SU-DHL-6 (cell line): ENCODE measurements at regions not wholly inside any gene's neighbourhood (a gene's known extent, or its start where the extent isn't known, plus 50 kb on each side); places are given as distances from the start of the nearest gene placed in this dataset.

Experiments used
- EZH2phosphoT487 ChIP-seq: fragments of 200-600 bp; sonication (generic), shearing (Covaris generic); conservative IDR thresholded peaks from 2 replicates; pipeline ENCODE4 v1.6.1; 2018; ENCODE audit warnings: mild to moderate bottlenecking, antibody characterized with exemption, low read length, moderate library complexity, mixed read lengths
- TF ChIP-seq, protein P1 (sequence below): fragments of 200-600 bp; sonication (generic); IDR thresholded peaks from one replicate; pipeline ENCODE4 v1.5.1; 2017; ENCODE audit warnings: antibody characterized with exemption, mild to moderate bottlenecking, low read length, moderate library complexity; ENCODE audit not compliant: insufficient read depth, poor library complexity, severe bottlenecking

DNA sequence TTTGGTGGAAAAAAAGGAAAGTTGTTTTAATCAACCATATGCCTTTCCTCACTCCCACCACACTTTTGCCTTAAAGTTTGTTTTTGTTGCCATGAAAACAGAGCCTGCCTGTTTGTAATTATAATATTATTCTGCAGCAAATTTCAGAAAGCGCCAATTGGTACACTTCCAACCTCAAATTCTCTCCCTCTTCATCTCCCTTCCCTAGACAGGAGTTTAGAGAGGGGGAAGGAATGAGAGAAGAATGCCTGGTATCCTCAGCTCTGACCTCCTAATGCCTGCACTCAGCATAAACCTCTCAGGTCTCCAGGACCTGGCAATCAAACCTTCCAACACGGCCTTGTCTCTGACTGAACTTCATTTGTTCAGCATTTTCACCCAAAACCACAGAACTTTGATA is 138.4 kb upstream of the HCCS start:
- TF ChIP-seq, protein P1, sequence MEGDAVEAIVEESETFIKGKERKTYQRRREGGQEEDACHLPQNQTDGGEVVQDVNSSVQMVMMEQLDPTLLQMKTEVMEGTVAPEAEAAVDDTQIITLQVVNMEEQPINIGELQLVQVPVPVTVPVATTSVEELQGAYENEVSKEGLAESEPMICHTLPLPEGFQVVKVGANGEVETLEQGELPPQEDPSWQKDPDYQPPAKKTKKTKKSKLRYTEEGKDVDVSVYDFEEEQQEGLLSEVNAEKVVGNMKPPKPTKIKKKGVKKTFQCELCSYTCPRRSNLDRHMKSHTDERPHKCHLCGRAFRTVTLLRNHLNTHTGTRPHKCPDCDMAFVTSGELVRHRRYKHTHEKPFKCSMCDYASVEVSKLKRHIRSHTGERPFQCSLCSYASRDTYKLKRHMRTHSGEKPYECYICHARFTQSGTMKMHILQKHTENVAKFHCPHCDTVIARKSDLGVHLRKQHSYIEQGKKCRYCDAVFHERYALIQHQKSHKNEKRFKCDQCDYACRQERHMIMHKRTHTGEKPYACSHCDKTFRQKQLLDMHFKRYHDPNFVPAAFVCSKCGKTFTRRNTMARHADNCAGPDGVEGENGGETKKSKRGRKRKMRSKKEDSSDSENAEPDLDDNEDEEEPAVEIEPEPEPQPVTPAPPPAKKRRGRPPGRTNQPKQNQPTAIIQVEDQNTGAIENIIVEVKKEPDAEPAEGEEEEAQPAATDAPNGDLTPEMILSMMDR = no peak
- TF ChIP-seq EZH2phosphoT487 = no peak
